G401 (cell line): ENCODE measurements at regions not wholly inside any gene's neighbourhood (a gene's known extent, or its start where the extent isn't known, plus 50 kb on each side); places are given as distances from the start of the nearest gene placed in this dataset.

Experiments used
- DNase-seq: peaks from one replicate; pipeline ENCODE4 v3.0.0-alpha.2; 2015; ENCODE audit warnings: low spot score
- in situ Hi-C: cut with HindIII; loops from 2 replicates; pipeline ENCODE4 v1.10.0; 2016; ENCODE audit warnings: low sequenced_read_pairs, mixed read lengths

DNA sequence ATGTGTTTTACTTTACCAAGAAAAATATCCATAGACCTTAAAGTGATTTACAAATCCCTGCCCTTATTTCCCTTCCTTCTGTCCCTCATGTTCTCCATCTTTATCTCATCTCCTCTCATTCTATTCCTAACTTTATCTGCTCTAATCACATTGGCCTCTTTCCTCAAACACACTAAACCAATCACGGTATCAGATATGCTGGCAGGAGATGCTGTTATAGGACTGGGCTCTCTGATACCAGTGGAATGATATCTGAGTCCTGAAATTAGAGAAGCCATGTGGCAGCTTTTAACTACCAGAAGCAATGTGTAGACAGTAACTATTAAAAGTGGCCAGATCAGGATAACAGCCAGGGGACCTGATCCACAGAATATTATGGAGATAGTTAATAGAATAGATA, 49.9 kb upstream of the GIMD1 start:
- no peak for DNase-seq
- in situ Hi-C loops: no loop called here
